ENCODE measurements at regions not wholly inside any gene's neighbourhood (a gene's known extent, or its start where the extent isn't known, plus 50 kb on each side); places are given as distances from the start of the nearest gene placed in this dataset.

DNA sequence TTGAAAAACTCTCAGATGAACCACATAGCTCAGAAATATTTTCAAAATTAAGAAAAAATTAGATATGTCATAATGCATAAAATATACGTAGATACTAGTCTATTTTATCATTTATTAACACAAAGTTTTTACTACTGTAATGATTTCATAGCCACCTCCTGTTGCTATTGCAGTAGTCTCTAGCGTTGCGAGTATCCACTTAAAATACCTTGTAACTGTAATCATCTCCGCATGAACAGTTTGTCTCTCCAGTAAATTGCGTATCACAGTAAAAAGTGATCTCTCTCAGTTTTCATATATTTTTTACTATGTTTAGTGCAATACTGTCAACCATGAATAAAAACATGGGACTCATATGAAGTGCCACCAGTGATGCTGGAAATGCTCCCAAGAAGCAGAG, 417.9 kb upstream of the ZNF462 start:
- TF ChIP-seq EZH2 (IDR thresholded peaks at IDR 0.05) (no peak), POLR2AphosphoS5 (IDR thresholded peaks at IDR 0.05; ENCODE audit: borderline replicate concordance, low read depth, low read length) (no peak), FOXP2 (optimal IDR thresholded peaks at IDR 0.05; ENCODE audit: control extremely low read depth, extremely low read length, insufficient read depth) (no peak)

All from SK-N-MC (cell line).